ENCODE measurements at regions not wholly inside any gene's neighbourhood (a gene's known extent, or its start where the extent isn't known, plus 50 kb on each side); places are given as distances from the start of the nearest gene placed in this dataset.
"Not testable (repeated sequence)": the region's sequence is repeated elsewhere in the genome, so short reads cannot be mapped to it uniquely, and the experiment has no call there.

- no peak overlapping the region for H3K9ac ChIP-seq
- H3K36me3 ChIP-seq, result no peaks in the 10 kb centered on the region
- no peaks in the 10 kb centered on the region for H3K27me3 ChIP-seq
- H3K9me3 ChIP-seq, result no peaks in the 10 kb centered on the region
- H3K4me3 ChIP-seq, result no peak overlapping the region
- H3K27ac ChIP-seq, result no peak overlapping the region
- H3K4me2 ChIP-seq, result no peak overlapping the region
- no peaks in the 10 kb centered on the region for H4K20me1 ChIP-seq
- peak; percentile 74; the same call in 1 of the 2 replicates for TF ChIP-seq Cebpa-rat (IDR thresholded peaks at IDR 0.05)
- no peaks in the 10 kb centered on the region for H3K4me1 ChIP-seq
These were observed 108.5 kb downstream of the SOCS6 start for GRCh38 chr18:70397259-70397925.

GRCh38 chr18:70395771-70396170 lies 106.9 kb downstream of the SOCS6 start:
- H3K4me1 ChIP-seq, H3K4me2 ChIP-seq, H3K27ac ChIP-seq, H3K4me3 ChIP-seq, H3K27me3 ChIP-seq, H4K20me1 ChIP-seq, H3K36me3 ChIP-seq, H3K9me3 ChIP-seq, H3K9ac ChIP-seq: not testable (repeated sequence)

DNA sequence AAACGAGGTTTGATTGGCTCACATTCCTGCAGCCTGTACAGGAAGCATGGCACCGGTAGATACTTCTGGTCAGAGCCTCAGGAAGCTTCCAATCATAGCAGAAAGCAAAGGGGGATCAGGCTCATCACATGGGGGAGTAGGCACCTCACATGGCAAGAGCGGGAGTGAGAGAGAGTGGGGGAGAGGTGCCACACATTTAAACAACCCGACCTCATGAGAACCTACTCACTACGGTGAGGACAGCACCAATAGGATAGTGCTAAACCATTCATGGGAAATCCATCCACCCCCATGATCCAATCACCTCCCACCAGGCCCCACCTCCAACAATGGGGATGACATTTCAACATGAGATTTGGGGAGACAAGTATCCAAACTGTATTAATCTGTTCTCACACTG lies 105.8 kb downstream of the SOCS6 start:
- H3K9ac ChIP-seq, result no peak overlapping the region
- no peaks in the 10 kb centered on the region for H3K27me3 ChIP-seq
- no peak overlapping the region for H3K4me2 ChIP-seq
- no peaks in the 10 kb centered on the region for H3K4me1 ChIP-seq
- H4K20me1 ChIP-seq, result no peaks in the 10 kb centered on the region
- H3K36me3 ChIP-seq, result no peaks in the 10 kb centered on the region
- no peak overlapping the region for H3K27ac ChIP-seq
- no peak for TF ChIP-seq Cebpa-rat (IDR thresholded peaks at IDR 0.05)
- H3K9me3 ChIP-seq, result no peaks in the 10 kb centered on the region
- H3K4me3 ChIP-seq, result no peak overlapping the region

DNA sequence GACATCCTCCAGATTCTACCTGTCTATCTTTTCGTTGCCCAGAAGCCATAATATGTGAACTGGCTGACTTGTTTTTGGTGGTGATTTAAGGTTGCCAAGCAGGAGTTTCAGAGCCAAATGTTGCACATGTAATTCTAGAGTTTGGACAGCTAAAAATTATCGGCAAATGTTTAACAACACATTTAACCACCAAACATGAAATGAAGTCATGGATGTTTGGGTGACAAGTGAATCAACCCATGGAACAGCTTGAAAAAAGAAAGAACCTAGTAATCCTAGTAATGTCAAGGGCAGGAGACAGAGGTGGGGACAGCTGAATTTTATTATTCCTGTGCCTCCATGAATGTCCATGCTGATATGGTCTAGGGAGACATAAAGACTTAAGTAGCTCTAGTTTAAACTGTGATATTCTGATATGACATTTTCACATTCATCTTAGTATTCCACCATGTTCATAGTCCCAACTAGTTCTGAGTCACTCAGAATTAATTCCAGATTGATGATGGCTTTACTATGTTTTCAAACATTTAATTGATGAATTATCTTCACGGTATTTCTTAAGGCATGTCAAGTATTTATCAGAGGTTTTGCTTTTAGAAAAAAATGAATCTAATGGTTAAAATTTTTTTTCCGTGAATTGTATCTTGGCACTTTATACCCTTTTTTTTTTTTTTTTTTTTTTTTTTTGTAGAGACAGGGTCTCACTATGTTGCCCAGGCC lies 101.7 kb downstream of the SOCS6 start:
- H3K9me3 ChIP-seq, result no peaks in the 10 kb centered on the region
- H3K9ac ChIP-seq, result no peak overlapping the region
- no peaks in the 10 kb centered on the region for H3K4me1 ChIP-seq
- no peaks in the 10 kb centered on the region for H3K27me3 ChIP-seq
- no peak for TF ChIP-seq Cebpa-rat (IDR thresholded peaks at IDR 0.05)
- no peaks in the 10 kb centered on the region for H4K20me1 ChIP-seq
- no peak overlapping the region for H3K4me2 ChIP-seq
- no peak overlapping the region for H3K27ac ChIP-seq
- H3K36me3 ChIP-seq, result no peaks in the 10 kb centered on the region
- H3K4me3 ChIP-seq, result no peak overlapping the region

DNA sequence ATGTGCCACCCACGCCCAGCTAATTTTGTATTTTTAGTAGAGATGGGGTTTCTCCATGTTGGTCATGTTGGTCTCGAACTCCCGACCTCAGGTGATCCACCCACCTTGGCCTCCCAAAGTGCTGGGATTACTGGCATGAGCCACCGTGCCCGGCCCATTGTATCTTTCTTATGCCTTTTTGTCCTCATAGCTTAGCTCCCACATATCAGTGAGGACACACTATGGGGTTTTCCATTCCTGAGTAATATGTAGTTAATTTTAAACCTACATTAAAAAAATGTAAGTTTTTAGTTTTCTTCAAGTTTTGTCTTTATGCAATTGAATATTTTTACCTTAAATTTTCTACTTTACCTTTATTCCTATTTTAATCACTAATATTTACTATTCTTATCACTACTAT lies 100.2 kb downstream of the SOCS6 start:
- not testable (repeated sequence) for H3K27me3 ChIP-seq, H3K4me1 ChIP-seq, H3K9ac ChIP-seq, H3K27ac ChIP-seq, H3K9me3 ChIP-seq, H3K4me2 ChIP-seq, H3K36me3 ChIP-seq, H4K20me1 ChIP-seq, H3K4me3 ChIP-seq

DNA sequence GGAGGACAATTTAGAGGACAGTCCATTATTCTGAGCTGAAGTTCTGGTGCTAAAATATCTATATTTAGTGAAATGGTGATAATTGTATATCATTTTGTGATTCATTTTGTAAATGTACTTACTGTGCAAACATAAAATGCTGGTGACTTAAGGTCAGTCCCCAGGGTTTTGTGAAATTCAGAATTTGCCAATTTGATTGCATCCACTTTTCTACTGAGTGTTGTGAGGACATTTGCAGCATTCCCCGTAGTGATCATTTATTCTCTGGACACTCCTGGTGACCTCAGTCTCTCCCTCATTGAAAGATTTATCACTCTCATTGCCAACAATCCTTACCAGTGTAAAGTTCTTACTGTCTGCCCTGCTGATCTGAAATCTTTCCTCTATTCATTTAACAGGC lies 98.2 kb downstream of the SOCS6 start:
- Histone ChIP-seq H3K4me2 (no peak overlapping the region), H3K4me3 (no peak overlapping the region), H4K20me1 (no peaks in the 10 kb centered on the region), H3K9me3 (no peaks in the 10 kb centered on the region), H3K27ac (no peak overlapping the region), H3K27me3 (no peaks in the 10 kb centered on the region), H3K4me1 (no peaks in the 10 kb centered on the region), H3K36me3 (no peaks in the 10 kb centered on the region), H3K9ac (no peak overlapping the region)
- no peak for TF ChIP-seq Cebpa-rat (IDR thresholded peaks at IDR 0.05)

GRCh38 chr18:70386582-70386981 lies 97.7 kb downstream of the SOCS6 start:
- Histone ChIP-seq H3K27ac (no peak overlapping the region), H3K9ac (no peak overlapping the region), H3K27me3 (no peaks in the 10 kb centered on the region), H4K20me1 (no peaks in the 10 kb centered on the region), H3K4me3 (no peak overlapping the region), H3K4me1 (no peaks in the 10 kb centered on the region), H3K36me3 (no peaks in the 10 kb centered on the region), H3K9me3 (no peaks in the 10 kb centered on the region), H3K4me2 (no peak overlapping the region)
- no peak for TF ChIP-seq Cebpa-rat (IDR thresholded peaks at IDR 0.05)

DNA sequence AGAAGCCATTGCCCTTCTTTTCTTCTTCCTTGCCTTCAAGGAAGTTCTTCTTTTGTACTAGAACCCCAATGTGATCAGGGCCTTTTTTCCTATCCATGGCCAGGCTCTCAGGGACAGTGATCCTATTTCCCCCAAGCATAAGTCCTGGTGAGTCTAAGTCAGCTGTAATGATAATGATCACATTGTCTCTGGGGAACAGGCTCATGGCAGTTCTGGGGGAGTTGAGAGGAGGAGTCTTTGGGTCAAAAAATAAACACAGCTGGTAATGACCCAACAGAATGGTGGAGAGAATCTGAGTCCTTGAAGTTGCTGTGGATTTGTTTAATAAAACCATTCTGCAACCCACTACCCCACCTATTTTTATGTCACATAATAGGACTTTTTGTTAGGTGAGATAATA lies 96.6 kb downstream of the SOCS6 start:
- Histone ChIP-seq H3K27ac (no peak overlapping the region), H3K4me2 (no peak overlapping the region), H3K4me1 (no peaks in the 10 kb centered on the region)

GRCh38 chr18:70384181-70384790 lies 95.4 kb downstream of the SOCS6 start:
- no peak overlapping the region for H3K4me2 ChIP-seq

More for the DNA sequence above, 96.6 kb downstream of the SOCS6 start:
- Histone ChIP-seq H3K4me3 (no peak overlapping the region), H3K27me3 (no peaks in the 10 kb centered on the region), H4K20me1 (no peaks in the 10 kb centered on the region), H3K36me3 (no peaks in the 10 kb centered on the region), H3K9ac (no peak overlapping the region), H3K9me3 (no peaks in the 10 kb centered on the region)
- no peak for TF ChIP-seq Cebpa-rat (IDR thresholded peaks at IDR 0.05)

GRCh38 chr18:70382992-70383717 lies 94.3 kb downstream of the SOCS6 start:
- no peak overlapping the region for H3K4me2 ChIP-seq
- no peaks in the 10 kb centered on the region for H3K36me3 ChIP-seq
- no peak for TF ChIP-seq Cebpa-rat (IDR thresholded peaks at IDR 0.05)
- H3K27ac ChIP-seq, result no peak overlapping the region
- H4K20me1 ChIP-seq, result no peaks in the 10 kb centered on the region
- no peak overlapping the region for H3K9ac ChIP-seq
- H3K4me1 ChIP-seq, result no peaks in the 10 kb centered on the region
- no peak overlapping the region for H3K4me3 ChIP-seq
- H3K27me3 ChIP-seq, result no peaks in the 10 kb centered on the region
- no peaks in the 10 kb centered on the region for H3K9me3 ChIP-seq

More at GRCh38 chr18:70384181-70384790, 95.4 kb downstream of the SOCS6 start:
- no peaks in the 10 kb centered on the region for H3K36me3 ChIP-seq
- TF ChIP-seq Cebpa-rat (IDR thresholded peaks at IDR 0.05), result no peak
- H3K4me3 ChIP-seq, result no peak overlapping the region
- H3K27ac ChIP-seq, result no peak overlapping the region
- H3K9ac ChIP-seq, result no peak overlapping the region
- H3K9me3 ChIP-seq, result no peaks in the 10 kb centered on the region
- no peaks in the 10 kb centered on the region for H3K4me1 ChIP-seq
- no peaks in the 10 kb centered on the region for H4K20me1 ChIP-seq
- H3K27me3 ChIP-seq, result no peaks in the 10 kb centered on the region

Data from BLaER1 (cell line).